Testis (tissue), 2 donors: ENCODE measurements at regions not wholly inside any gene's neighbourhood (a gene's known extent, or its start where the extent isn't known, plus 50 kb on each side); places are given as distances from the start of the nearest gene placed in this dataset.

Experiments used
- DNase-seq: peaks from one replicate; pipeline ENCODE4 v3.0.0-alpha.2; 2019
- H3K27ac ChIP-seq, 2 donors: fragments of 200-600 bp; sonication (generic); one replicate each; pipeline ENCODE4 v1.5.1; 2019
- H3K27me3 ChIP-seq: fragments of 200-600 bp; sonication (generic); one replicate; pipeline ENCODE4 v1.5.1; 2019
- H3K36me3 ChIP-seq: fragments of 200-600 bp; sonication (generic); one replicate; pipeline ENCODE4 v1.5.1; 2017; ENCODE audit warnings: low read depth; ENCODE audit errors: missing control alignments
- H3K4me1 ChIP-seq: fragments of 200-600 bp; sonication (generic); one replicate; pipeline ENCODE4 v1.5.1; 2019
- H3K4me3 ChIP-seq, 2 donors: fragments of 200-600 bp; sonication (generic); one replicate each; pipeline ENCODE4 v1.5.1; 2017 to 2019
- H3K9me3 ChIP-seq: fragments of 200-600 bp; sonication (generic); one replicate; pipeline ENCODE4 v1.5.1; 2017
- CTCF ChIP-seq, 3 experiments: fragments of 450-650 bp in 2 of 3; fragments of 200-600 bp in 1 of 3; sonication (generic) in 1 of 3; IDR thresholded peaks; one replicate each; pipeline ENCODE4 v1.5.1; 2016 to 2019; ENCODE audit warnings: antibody characterized with exemption in 3 of 3, mild to moderate bottlenecking in 2 of 3, moderate library complexity in 1 of 3
- POLR2A ChIP-seq: fragments of 450-650 bp; IDR thresholded peaks from one replicate; pipeline ENCODE4 v1.6.1; 2017; ENCODE audit warnings: antibody characterized with exemption, mild to moderate bottlenecking, moderate library complexity
- WGBS, 2 donors: methylation state at CpG; one replicate each; pipeline ENCODE4 v1.1.5; 2018; 5-methylcytosine and 5-hydroxymethylcytosine counted together
- intact Hi-C: fragments of 100-400 bp; cut with DNase I; formaldehyde crosslinking; loops from one replicate; pipeline ENCODE4 v1.15.1; 2023; ENCODE audit warnings: low total_unique reads

GRCh38 chr18:22657619-22658018 is 239.9 kb upstream of the CTAGE1 start:
- DNase-seq: no peak
- intact Hi-C loops: no loop called here

GRCh38 chr18:22658318-22658717 is 240.6 kb upstream of the CTAGE1 start:
- WGBS, 2 donors: 82 to 85% methylated on average over 2 of the region's 2 CpGs
- Histone ChIP-seq H3K9me3 (no peaks in the 10 kb centered on the region), H3K36me3 (no peaks in the 10 kb centered on the region), H3K27me3 (no peaks in the 10 kb centered on the region), H3K4me3 (no peak overlapping the region), H3K27ac (no peak overlapping the region), H3K4me1 (no peaks in the 10 kb centered on the region)
- no peak for DNase-seq
- TF ChIP-seq POLR2A (no peak), CTCF (IDR thresholded peaks at IDR 0.05) (no peak)
- intact Hi-C loops: no loop called here

More at GRCh38 chr18:22657619-22658018, 239.9 kb upstream of the CTAGE1 start:
- H3K27ac ChIP-seq: no peak overlapping the region
- no peak for TF ChIP-seq POLR2A
- no peak for TF ChIP-seq CTCF (IDR thresholded peaks at IDR 0.05)
- H3K4me1 ChIP-seq: no peaks in the 10 kb centered on the region
- H3K9me3 ChIP-seq: no peaks in the 10 kb centered on the region
- WGBS, 2 donors: 70 to 92% methylated on average over 1 of the region's 1 CpG
- H3K27me3 ChIP-seq: no peaks in the 10 kb centered on the region
- H3K36me3 ChIP-seq: no peaks in the 10 kb centered on the region
- no peak overlapping the region for H3K4me3 ChIP-seq

GRCh38 chr18:22663378-22663777 is 245.7 kb upstream of the CTAGE1 start:
- TF ChIP-seq CTCF (IDR thresholded peaks at IDR 0.05): no peak
- TF ChIP-seq POLR2A: no peak
- Histone ChIP-seq H3K36me3 (no peaks in the 10 kb centered on the region), H3K4me1 (no peaks in the 10 kb centered on the region), H3K9me3 (no peaks in the 10 kb centered on the region), H3K4me3 (no peak overlapping the region), H3K27me3 (no peaks in the 10 kb centered on the region), H3K27ac (no peak overlapping the region)
- 85 to 95% methylated on average over 1 of the region's 1 CpG for WGBS, 2 donors
- intact Hi-C loops: no loop called here
- DNase-seq: no peak

- no peak overlapping the region for H3K27ac ChIP-seq
- DNase-seq: no peak
- WGBS, 2 donors: 80 to 85% methylated on average over 3 to 4 of the region's 4 CpGs
These were observed 248.8 kb upstream of the CTAGE1 start for GRCh38 chr18:22666411-22666940.

More at GRCh38 chr18:22666411-22666940, 248.8 kb upstream of the CTAGE1 start:
- intact Hi-C loops: no loop called here
- no peak for TF ChIP-seq POLR2A
- TF ChIP-seq CTCF (IDR thresholded peaks at IDR 0.05): no peak
- Histone ChIP-seq H3K27me3 (no peaks in the 10 kb centered on the region), H3K36me3 (no peaks in the 10 kb centered on the region), H3K9me3 (no peaks in the 10 kb centered on the region), H3K4me3 (no peak overlapping the region), H3K4me1 (no peaks in the 10 kb centered on the region)
